Right lobe of liver (tissue), 6 donors: ENCODE measurements at regions not wholly inside any gene's neighbourhood (a gene's known extent, or its start where the extent isn't known, plus 50 kb on each side); places are given as distances from the start of the nearest gene placed in this dataset.

Source experiments
- ATAC-seq, 4 donors: fragments of 200-7000 bp; cut with Tn5 transposase; one replicate each; pipeline ENCODE4 v1.9.1; 2020; ENCODE audit warnings: mild to moderate bottlenecking in 4 of 4, moderate library complexity in 4 of 4
- DNase-seq, 3 donors: peaks; one replicate each; pipeline ENCODE4 v3.0.0-alpha.2; 2020
- H3K27ac ChIP-seq, 3 donors: fragments of 200-600 bp; one replicate each; pipeline ENCODE4 v1.8.0; 2022
- H3K27me3 ChIP-seq, 2 donors: fragments of 200-600 bp; one replicate each; pipeline ENCODE4 v1.8.0; 2022
- H3K36me3 ChIP-seq, 4 donors: fragments of 200-600 bp; sonication (generic) in 1 of 4; one replicate each; pipeline versions ENCODE4 v1.5.1 to v1.8.0; 2017 to 2022; ENCODE audit warnings: control low read depth in 1 of 4
- H3K4me1 ChIP-seq, 4 donors: fragments of 200-600 bp; sonication (generic) in 1 of 4; one replicate each; pipeline versions ENCODE4 v1.5.1 to v1.8.0; 2017 to 2022; ENCODE audit warnings: control low read depth in 1 of 4
- H3K4me3 ChIP-seq, 3 donors: fragments of 200-600 bp; one replicate each; pipeline ENCODE4 v1.8.0; 2022
- H3K9me3 ChIP-seq, 4 donors: fragments of 200-600 bp; sonication (generic) in 1 of 4; one replicate each; pipeline versions ENCODE4 v1.5.1 to v1.8.0; 2017 to 2022; ENCODE audit warnings: control low read depth in 1 of 4
- POLR2A ChIP-seq: fragments of 450-650 bp; IDR thresholded peaks from one replicate; pipeline ENCODE4 v1.6.1; 2017; ENCODE audit warnings: antibody characterized with exemption, mild to moderate bottlenecking
- WGBS: methylation state at CpG from one replicate; pipeline ENCODE4 v1.1.6; 2018; ENCODE audit warnings: low coverage, low lambda C conversion rate; ENCODE audit not compliant: insufficient coverage; ENCODE audit errors: missing lambda C conversion rate; 5-methylcytosine and 5-hydroxymethylcytosine counted together
- intact Hi-C, 2 donors: fragments of 100-400 bp; cut with DNase I; formaldehyde crosslinking; loops; one replicate each; pipeline versions ENCODE4 v1.11.2 to v1.14.1; 2022
- TF ChIP-seq, protein P1 (sequence below), 4 donors: fragments of 200-600 bp in 3 of 4; fragments of 450-650 bp in 1 of 4; IDR thresholded peaks; one replicate each; pipeline versions ENCODE4 v1.5.1 to v1.8.0; 2016 to 2022; ENCODE audit warnings: antibody characterized with exemption in 4 of 4, mild to moderate bottlenecking in 2 of 4
- donor health status: DM: no; HTN: yes; CAD: no.
- donor health status: DM: no; HTN: no; CAD: no.
- donor health status: DM: no; HTN: no; CAD: no.
- donor health status: DM: no; HTN: yes; CAD: no.
- donor health status: DM: no; HTN: yes; CAD: no.

DNA sequence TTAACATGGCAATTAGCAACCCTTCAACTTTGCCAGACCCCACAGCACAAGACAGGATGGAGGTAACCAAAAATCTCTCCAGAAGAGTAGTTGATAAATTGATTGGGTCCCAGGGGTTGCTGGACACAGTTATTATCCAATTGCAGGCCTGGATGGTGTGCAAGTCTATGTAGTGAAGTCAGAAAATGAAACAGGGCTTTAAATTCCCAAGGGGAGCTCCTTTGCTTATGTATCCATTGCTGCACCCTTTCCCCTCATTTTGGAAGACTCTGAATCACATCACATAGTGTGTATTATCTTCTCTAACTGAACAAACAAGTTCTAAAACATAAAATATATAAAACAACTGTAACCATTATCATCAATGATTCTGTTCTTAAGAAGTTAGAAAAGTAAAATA, 550.2 kb downstream of the LMO4 start:
- Histone ChIP-seq H3K9me3 (no peaks in the 10 kb centered on the region), H3K27me3 (no peaks in the 10 kb centered on the region), H3K4me3 (no peak overlapping the region), H3K27ac (no peak overlapping the region), H3K36me3 (no peaks in the 10 kb centered on the region), H3K4me1 (no peaks in the 10 kb centered on the region)
- intact Hi-C loops: no loop called here
- TF ChIP-seq, protein P1, sequence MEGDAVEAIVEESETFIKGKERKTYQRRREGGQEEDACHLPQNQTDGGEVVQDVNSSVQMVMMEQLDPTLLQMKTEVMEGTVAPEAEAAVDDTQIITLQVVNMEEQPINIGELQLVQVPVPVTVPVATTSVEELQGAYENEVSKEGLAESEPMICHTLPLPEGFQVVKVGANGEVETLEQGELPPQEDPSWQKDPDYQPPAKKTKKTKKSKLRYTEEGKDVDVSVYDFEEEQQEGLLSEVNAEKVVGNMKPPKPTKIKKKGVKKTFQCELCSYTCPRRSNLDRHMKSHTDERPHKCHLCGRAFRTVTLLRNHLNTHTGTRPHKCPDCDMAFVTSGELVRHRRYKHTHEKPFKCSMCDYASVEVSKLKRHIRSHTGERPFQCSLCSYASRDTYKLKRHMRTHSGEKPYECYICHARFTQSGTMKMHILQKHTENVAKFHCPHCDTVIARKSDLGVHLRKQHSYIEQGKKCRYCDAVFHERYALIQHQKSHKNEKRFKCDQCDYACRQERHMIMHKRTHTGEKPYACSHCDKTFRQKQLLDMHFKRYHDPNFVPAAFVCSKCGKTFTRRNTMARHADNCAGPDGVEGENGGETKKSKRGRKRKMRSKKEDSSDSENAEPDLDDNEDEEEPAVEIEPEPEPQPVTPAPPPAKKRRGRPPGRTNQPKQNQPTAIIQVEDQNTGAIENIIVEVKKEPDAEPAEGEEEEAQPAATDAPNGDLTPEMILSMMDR (IDR thresholded peaks at IDR 0.05): no peak
- TF ChIP-seq POLR2A: no peak
- no peak for DNase-seq
- ATAC-seq: no peak

DNA sequence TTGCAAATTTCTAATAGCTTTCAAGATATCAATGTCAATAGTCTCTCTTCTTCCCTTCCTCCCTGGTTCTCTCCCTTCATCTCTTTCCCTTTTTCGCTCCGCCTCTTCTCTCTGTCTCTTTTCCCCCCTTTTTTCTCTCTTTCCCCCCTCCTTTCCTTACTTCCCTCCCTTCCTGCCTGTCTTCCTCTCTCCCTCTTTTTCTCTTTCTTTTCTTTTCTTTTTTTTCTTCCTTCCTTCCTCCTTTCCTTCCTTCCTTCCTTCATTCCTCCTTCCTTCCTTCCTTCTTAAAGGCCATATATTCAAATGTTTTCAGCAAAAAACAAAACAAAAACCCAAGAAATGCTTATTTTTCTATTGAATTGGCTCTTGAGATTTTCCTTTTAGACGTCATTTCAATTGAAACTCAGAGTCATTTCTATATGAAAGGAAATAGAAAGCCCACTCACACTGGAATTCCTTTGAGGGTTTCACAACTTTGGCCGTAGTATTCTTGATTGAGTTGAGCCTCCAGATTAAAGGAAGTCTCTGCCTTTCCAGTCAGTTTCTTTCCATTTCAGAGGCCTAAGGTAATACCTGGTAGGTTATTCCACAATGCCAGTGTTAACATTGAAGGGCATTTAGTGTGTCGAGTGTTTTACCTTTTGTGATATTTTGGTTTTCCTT, 551.5 kb downstream of the LMO4 start:
- intact Hi-C loops: no loop called here
- DNase-seq: no peak
- TF ChIP-seq, protein P1 (IDR thresholded peaks at IDR 0.05): no peak
- TF ChIP-seq POLR2A: no peak
- ATAC-seq: no peak
- no peaks in the 10 kb centered on the region for H3K4me1 ChIP-seq
- no peaks in the 10 kb centered on the region for H3K36me3 ChIP-seq
- H3K4me3 ChIP-seq: no peak overlapping the region
- 63% methylated on average over 5 of the region's 5 CpGs for WGBS
- no peak overlapping the region for H3K27ac ChIP-seq
- no peaks in the 10 kb centered on the region for H3K27me3 ChIP-seq
- H3K9me3 ChIP-seq: no peaks in the 10 kb centered on the region

DNA sequence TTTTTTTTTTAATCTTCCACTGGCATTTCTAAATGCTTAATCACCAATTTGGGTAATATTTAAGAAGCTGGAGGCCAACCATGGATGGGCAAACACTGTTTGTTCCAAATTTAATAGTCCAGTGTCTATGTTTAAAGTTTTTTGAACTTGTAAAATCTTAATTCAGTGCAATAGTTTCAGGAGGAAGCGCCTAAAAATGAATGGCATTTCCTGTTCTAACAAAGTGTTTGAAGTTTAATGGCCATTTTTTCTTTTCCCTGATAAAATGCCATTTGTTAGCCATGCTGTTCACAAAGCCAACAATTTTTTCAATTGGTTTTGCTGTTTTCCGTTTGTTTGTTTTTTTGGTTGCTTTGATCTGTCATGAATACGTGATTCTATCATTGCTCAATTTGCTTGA, 552.1 kb downstream of the LMO4 start:
- no peak for TF ChIP-seq POLR2A
- TF ChIP-seq, protein P1 (IDR thresholded peaks at IDR 0.05): no peak
- H3K36me3 ChIP-seq: no peaks in the 10 kb centered on the region
- ATAC-seq (no peak), DNase-seq (no peak)
- H3K27ac ChIP-seq: no peak overlapping the region
- H3K9me3 ChIP-seq: no peaks in the 10 kb centered on the region
- H3K4me3 ChIP-seq: no peak overlapping the region
- intact Hi-C loops: no loop called here
- WGBS: 59% methylated on average over 3 of the region's 3 CpGs
- no peaks in the 10 kb centered on the region for H3K27me3 ChIP-seq
- no peaks in the 10 kb centered on the region for H3K4me1 ChIP-seq

DNA sequence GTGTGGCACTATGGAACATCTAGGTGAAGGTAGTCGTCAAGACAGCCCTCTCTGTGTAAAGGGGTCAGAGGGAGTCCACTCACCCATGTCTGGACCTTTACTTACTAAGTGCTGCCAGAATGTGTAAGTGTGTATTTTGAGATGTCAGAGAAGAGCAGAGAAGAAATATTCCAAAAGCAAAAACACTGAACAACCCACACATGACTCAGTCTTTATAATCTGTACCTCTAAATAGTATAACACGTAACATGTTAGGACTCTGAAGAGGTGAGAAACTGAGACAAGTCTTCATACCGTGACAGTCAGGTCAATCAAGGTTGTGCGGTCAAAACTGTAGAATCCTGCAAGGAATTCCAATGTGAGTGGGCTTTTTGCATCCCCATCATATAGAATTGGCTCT, 555.2 kb downstream of the LMO4 start:
- WGBS: 81% methylated on average over 4 of the region's 4 CpGs
- no peak for ATAC-seq

More for the DNA sequence above, 555.2 kb downstream of the LMO4 start:
- H3K4me3 ChIP-seq: no peak overlapping the region
- H3K27ac ChIP-seq: no peak overlapping the region
- no peaks in the 10 kb centered on the region for H3K4me1 ChIP-seq
- H3K9me3 ChIP-seq: no peaks in the 10 kb centered on the region
- TF ChIP-seq, protein P1 (IDR thresholded peaks at IDR 0.05): no peak
- TF ChIP-seq POLR2A: no peak
- no peaks in the 10 kb centered on the region for H3K27me3 ChIP-seq
- no peak for DNase-seq
- no peaks in the 10 kb centered on the region for H3K36me3 ChIP-seq
- intact Hi-C loops: no loop called here
